ENCODE measurements at regions not wholly inside any gene's neighbourhood (a gene's known extent, or its start where the extent isn't known, plus 50 kb on each side); places are given as distances from the start of the nearest gene placed in this dataset.

DNA sequence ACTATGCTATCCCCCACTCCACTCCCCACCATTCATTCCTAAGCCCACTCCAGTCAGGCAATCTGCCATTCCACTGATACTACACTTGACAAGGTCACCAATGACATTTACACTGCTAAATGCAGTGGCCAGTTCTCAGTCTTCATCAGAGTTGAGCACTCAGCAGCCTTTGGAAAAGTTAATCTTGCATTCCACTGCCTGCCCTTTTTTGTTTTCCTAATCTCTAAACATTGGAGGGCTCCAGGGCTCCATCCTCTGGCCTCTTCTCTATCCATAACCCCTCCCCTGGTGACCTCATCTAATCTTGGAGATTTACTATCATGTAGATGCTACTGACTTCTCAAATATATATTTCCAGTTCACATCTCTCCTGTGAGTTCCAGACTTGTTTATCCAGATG, 70.9 kb upstream of the S1PR1 start:
- TF ChIP-seq POLR2AphosphoS5 (IDR thresholded peaks at IDR 0.05; ENCODE audit: low read depth, low read length): no peak
- TF ChIP-seq CTCF (IDR thresholded peaks at IDR 0.05): no peak
- TF ChIP-seq SIN3A (IDR thresholded peaks at IDR 0.05; ENCODE audit: borderline replicate concordance, insufficient read depth, low read depth, low read length): no peak
- TF ChIP-seq, protein P1, sequence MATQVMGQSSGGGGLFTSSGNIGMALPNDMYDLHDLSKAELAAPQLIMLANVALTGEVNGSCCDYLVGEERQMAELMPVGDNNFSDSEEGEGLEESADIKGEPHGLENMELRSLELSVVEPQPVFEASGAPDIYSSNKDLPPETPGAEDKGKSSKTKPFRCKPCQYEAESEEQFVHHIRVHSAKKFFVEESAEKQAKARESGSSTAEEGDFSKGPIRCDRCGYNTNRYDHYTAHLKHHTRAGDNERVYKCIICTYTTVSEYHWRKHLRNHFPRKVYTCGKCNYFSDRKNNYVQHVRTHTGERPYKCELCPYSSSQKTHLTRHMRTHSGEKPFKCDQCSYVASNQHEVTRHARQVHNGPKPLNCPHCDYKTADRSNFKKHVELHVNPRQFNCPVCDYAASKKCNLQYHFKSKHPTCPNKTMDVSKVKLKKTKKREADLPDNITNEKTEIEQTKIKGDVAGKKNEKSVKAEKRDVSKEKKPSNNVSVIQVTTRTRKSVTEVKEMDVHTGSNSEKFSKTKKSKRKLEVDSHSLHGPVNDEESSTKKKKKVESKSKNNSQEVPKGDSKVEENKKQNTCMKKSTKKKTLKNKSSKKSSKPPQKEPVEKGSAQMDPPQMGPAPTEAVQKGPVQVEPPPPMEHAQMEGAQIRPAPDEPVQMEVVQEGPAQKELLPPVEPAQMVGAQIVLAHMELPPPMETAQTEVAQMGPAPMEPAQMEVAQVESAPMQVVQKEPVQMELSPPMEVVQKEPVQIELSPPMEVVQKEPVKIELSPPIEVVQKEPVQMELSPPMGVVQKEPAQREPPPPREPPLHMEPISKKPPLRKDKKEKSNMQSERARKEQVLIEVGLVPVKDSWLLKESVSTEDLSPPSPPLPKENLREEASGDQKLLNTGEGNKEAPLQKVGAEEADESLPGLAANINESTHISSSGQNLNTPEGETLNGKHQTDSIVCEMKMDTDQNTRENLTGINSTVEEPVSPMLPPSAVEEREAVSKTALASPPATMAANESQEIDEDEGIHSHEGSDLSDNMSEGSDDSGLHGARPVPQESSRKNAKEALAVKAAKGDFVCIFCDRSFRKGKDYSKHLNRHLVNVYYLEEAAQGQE (IDR thresholded peaks at IDR 0.05; ENCODE audit: insufficient read depth in 1 of 2, low read depth in 2 of 2, low read length in 1 of 2): no peak

Measured in Panc1 (cell line).